Type B pancreatic cell (in vitro differentiated cells): ENCODE measurements at regions not wholly inside any gene's neighbourhood (a gene's known extent, or its start where the extent isn't known, plus 50 kb on each side); places are given as distances from the start of the nearest gene placed in this dataset.

Source experiments
- DNase-seq: peaks from one replicate; pipeline ENCODE4 v3.0.0; 2021; ENCODE audit warnings: mixed read lengths; ENCODE audit not compliant: unreplicated experiment; ENCODE audit errors: extremely low spot score
- H3K27ac Mint-ChIP-seq: 2 replicates; pipeline ENCODE4 v1.8.0; 2021; ENCODE audit warnings: mild to moderate bottlenecking, mixed read lengths
- H3K27me3 Mint-ChIP-seq: 2 replicates; pipeline ENCODE4 v1.8.0; 2021; ENCODE audit warnings: mixed read lengths
- H3K36me3 Mint-ChIP-seq: 2 replicates; pipeline ENCODE4 v1.8.0; 2021; ENCODE audit warnings: mixed read lengths
- H3K4me1 Mint-ChIP-seq: one replicate; pipeline ENCODE4 v1.8.0; 2021; ENCODE audit warnings: mixed read lengths; ENCODE audit not compliant: unreplicated experiment
- H3K4me3 Mint-ChIP-seq: 2 replicates; pipeline ENCODE4 v1.8.0; 2021; ENCODE audit warnings: mild to moderate bottlenecking, mixed read lengths
- H3K9me3 Mint-ChIP-seq: 2 replicates; pipeline ENCODE4 v1.8.0; 2021; ENCODE audit warnings: mixed read lengths
- CTCF ChIP-seq: fragments of 200-600 bp; sonication (generic); conservative IDR thresholded peaks from 2 replicates; pipeline ENCODE4 v1.5.0; 2021; ENCODE audit warnings: antibody characterized with exemption, mild to moderate bottlenecking

DNA sequence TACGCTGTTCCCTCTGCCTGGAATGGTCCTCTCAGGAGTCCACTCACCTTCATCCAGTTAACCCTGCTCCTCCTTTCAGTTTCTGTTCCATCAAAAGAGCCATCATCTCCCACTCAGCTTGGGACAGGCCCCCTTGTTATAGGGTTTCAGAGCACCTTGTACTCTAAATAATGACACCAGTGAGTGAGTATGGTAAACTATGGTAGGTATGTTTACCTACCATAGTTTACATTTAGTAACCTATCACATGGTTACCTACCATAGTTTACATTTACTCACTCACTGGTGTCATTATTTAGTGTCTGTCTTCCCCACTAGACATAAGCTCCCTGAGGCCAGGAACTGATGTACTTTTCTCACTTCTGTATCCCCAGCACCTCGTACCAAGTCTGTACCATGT, 130.2 kb upstream of the SESN3 start:
- Mint-ChIP-seq H3K4me1 (peaks cover 27% of the 10 kb centered on the region), H3K27ac (no peak overlapping the region), H3K36me3 (no peaks in the 10 kb centered on the region), H3K27me3 (peaks cover 2% of the 10 kb centered on the region), H3K9me3 (peaks cover 4% of the 10 kb centered on the region), H3K4me3 (no peak overlapping the region)
- no peak for DNase-seq
- no peak for TF ChIP-seq CTCF

GRCh38 chr11:95360377-95361075, 129.5 kb upstream of the SESN3 start:
- Mint-ChIP-seq H3K36me3 (no peaks in the 10 kb centered on the region), H3K4me1 (peaks cover 24% of the 10 kb centered on the region), H3K9me3 (peaks cover 4% of the 10 kb centered on the region), H3K4me3 (no peak overlapping the region), H3K27me3 (no peaks in the 10 kb centered on the region), H3K27ac (no peak overlapping the region)
- TF ChIP-seq CTCF: no peak
- DNase-seq: no peak

DNA sequence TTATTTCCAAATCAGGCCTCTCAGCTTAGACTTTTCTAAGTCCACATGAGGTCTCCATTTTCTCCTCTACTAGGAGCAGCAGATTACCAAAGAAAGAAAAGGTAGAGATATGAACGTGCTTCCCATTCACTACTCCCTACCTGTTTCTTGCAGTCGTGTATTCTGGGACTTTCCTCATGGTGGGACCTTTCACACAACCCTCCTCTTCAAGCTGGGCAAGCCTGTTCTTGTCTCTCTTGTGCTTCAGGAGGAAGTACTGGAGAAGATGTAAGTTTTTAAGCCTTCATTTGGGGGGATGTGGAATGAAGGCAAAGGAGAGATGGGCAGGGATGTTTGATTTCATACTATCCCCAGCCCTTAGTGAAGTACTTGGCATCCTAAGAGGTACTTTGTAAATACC, 128.8 kb upstream of the SESN3 start:
- no peak overlapping the region for H3K27ac Mint-ChIP-seq
- no peaks in the 10 kb centered on the region for H3K27me3 Mint-ChIP-seq
- no peak for DNase-seq
- peaks cover 8% of the 10 kb centered on the region for H3K9me3 Mint-ChIP-seq
- TF ChIP-seq CTCF: no peak
- H3K4me3 Mint-ChIP-seq: no peak overlapping the region
- no peaks in the 10 kb centered on the region for H3K36me3 Mint-ChIP-seq
- peaks cover 22% of the 10 kb centered on the region for H3K4me1 Mint-ChIP-seq

DNA sequence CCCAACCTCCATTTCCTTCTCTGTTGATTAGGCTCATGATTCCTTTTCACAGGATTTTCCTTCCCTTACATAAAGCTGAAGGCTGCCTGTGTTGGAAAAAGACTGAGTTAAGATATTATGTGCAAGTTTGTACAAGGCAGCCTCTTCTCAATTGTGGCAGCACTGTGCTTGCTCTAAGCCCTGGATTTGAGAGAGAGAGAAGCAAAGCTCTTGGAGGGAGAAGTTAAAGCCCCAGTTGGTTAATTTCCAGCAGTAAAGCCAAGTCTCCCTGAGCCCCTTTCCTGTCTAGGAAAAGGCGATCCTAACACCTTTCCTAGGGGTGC, 128.3 kb upstream of the SESN3 start:
- DNase-seq: no peak
- Mint-ChIP-seq H3K9me3 (peaks cover 8% of the 10 kb centered on the region), H3K27me3 (no peaks in the 10 kb centered on the region), H3K36me3 (no peaks in the 10 kb centered on the region), H3K27ac (no peak overlapping the region), H3K4me3 (no peak overlapping the region), H3K4me1 (peaks cover 18% of the 10 kb centered on the region)
- no peak for TF ChIP-seq CTCF

GRCh38 chr11:95358511-95359340, 127.7 kb upstream of the SESN3 start:
- Mint-ChIP-seq H3K9me3 (peaks cover 8% of the 10 kb centered on the region), H3K4me3 (no peak overlapping the region), H3K27me3 (no peaks in the 10 kb centered on the region), H3K4me1 (peaks cover 12% of the 10 kb centered on the region), H3K36me3 (no peaks in the 10 kb centered on the region), H3K27ac (no peak overlapping the region)
- TF ChIP-seq CTCF: no peak
- DNase-seq: no peak
